ENCODE measurements at regions not wholly inside any gene's neighbourhood (a gene's known extent, or its start where the extent isn't known, plus 50 kb on each side); places are given as distances from the start of the nearest gene placed in this dataset.
A peak's percentile ranks its signal among the peaks of the same experiment; 100 is the strongest.

- no peak for DNase-seq (ENCODE audit: low read depth)
Observed at GRCh38 chr2:239546541-239546940, 145.7 kb upstream of the HDAC4 start.

DNA sequence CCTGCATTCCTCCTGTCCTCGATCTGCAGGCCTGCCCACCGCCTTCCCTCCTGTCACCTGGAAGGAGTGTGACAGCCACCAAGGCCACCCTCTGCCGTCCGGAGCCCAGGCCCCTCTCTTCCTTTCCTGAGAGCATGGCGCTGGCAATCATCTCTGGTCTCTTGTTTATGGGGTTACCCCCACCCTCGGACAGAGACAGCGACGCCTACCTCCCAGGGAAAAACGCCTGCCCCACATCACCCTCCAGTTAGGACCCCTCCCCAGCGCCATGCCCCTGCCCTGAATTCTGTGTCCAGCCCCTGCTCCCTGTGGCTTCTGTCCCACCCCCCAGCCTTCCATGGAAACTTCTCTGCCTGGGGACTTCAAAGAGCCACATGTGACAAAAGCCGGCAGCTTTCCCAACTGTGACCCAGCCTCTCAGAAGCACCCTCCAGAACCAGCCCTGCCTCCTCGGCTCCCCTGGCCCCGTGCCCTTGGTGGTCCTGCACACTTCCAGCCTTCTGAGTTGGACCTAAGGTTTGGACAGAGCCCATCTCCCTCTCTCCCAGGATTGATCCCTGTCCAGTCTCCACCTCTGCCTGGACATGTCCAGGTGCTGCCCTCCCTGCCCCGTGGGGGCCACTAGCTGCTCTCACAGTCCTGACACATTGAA, 145.0 kb upstream of the HDAC4 start:
- DNase-seq (ENCODE audit: low read depth): no peak

GRCh38 chr2:239544918-239545465, 144.2 kb upstream of the HDAC4 start:
- no peak for DNase-seq (ENCODE audit: low read depth)

DNA sequence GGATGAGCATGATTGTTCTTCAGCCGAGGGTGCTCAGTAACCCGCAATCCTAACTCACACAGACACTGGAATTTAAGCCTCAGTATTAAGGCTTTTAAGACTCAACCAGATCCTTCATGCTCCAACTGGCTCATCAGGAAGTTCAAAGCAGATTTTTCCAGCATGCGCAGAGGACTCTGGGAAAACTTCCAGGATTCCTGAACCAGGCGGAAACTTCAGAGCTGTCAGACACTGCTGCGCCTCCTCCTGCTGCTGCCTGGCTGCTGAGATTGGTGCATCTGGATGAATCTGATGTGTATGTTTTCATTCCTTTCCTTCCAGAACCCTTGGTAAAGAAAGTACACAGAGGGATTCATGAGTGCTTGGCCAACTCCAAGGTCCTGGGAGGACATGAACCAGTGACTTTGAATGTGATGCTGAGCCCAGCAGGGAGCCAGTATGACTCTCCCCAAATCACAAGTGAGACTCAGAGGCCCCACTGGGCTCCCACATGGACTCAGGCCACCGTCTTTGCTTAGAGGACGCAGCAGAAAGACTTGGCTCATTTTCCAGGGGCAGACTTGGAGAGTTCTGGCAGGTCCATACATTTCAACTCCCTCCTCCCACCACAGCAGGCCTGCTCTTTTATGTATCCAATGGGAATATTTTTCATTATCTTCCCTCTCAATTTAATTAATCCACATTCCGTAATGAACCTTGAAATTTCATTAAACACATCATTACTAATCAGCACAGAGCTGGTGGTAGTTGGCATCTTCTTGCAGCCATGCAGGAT, 143.5 kb upstream of the HDAC4 start:
- DNase-seq (ENCODE audit: low read depth): peak; percentile 55

DNA sequence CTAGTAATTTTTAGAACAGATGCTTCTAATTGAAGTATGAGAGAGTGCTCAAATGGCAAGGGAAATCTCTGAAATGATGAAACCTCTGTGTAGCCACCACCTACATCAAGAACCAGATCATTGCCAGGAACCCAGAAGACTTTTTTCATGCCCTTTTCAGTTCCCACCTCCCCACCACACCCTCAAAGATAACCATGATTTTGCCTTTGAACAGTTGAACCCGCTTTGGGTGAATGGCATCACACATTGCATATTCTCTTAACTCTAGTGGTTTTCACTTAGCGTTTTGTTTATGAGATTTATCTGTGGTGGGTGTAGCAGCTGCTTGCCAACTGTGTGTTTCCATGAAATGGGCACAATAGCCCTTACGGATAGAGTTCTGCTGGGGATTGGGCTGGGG, 142.9 kb upstream of the HDAC4 start:
- DNase-seq (ENCODE audit: low read depth): no peak

GRCh38 chr2:239540174-239540573, 139.4 kb upstream of the HDAC4 start:
- DNase-seq (ENCODE audit: low read depth): no peak

DNA sequence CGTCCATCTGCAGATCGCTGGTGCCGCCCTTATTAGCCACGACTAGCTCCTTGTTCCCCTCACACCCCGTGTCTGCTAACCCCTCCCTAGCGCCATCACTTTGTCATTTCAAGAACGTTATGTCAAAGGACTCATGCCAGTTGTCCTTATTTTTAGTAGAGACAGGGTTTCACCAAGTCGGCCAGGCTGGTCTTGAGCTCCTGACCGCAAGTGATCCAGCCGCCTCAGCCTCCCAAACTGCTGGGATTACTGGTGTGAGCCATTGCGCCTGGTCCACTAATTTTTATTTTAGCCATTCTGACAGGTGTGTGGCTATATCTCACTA, 138.9 kb upstream of the HDAC4 start:
- DNase-seq (ENCODE audit: low read depth): no peak

- no peak for DNase-seq (ENCODE audit: low read depth)
Observed at GRCh38 chr2:239539083-239539775, 138.4 kb upstream of the HDAC4 start.

GRCh38 chr2:239538357-239539052, 137.7 kb upstream of the HDAC4 start:
- DNase-seq (ENCODE audit: low read depth): no peak

- no peak for DNase-seq (ENCODE audit: low read depth)
Observed at GRCh38 chr2:239537633-239538356, 137.0 kb upstream of the HDAC4 start.

DNA sequence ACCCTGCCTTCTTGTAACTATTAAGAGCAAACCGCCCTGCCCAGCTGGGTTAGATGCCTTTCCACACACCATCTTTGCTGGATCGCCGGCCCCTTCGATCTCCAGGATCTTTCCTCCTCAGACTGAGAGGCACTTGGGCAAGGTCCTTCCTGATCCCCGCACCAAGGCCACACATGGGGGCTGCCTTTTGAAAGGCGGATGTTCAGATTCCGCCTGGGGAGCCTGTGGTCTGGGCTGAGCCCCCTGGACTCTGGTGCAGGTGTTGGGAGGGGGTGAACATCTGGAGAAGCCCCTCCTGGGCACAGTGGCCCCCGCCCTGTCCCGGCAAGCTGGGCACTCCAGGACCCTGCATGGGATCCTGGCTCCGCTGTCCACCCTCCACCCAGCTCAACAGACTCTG, 135.4 kb upstream of the HDAC4 start:
- no peak for DNase-seq (ENCODE audit: low read depth)

- DNase-seq (ENCODE audit: low read depth): no peak
Observed at GRCh38 chr2:239535413-239536144, 134.8 kb upstream of the HDAC4 start.

DNA sequence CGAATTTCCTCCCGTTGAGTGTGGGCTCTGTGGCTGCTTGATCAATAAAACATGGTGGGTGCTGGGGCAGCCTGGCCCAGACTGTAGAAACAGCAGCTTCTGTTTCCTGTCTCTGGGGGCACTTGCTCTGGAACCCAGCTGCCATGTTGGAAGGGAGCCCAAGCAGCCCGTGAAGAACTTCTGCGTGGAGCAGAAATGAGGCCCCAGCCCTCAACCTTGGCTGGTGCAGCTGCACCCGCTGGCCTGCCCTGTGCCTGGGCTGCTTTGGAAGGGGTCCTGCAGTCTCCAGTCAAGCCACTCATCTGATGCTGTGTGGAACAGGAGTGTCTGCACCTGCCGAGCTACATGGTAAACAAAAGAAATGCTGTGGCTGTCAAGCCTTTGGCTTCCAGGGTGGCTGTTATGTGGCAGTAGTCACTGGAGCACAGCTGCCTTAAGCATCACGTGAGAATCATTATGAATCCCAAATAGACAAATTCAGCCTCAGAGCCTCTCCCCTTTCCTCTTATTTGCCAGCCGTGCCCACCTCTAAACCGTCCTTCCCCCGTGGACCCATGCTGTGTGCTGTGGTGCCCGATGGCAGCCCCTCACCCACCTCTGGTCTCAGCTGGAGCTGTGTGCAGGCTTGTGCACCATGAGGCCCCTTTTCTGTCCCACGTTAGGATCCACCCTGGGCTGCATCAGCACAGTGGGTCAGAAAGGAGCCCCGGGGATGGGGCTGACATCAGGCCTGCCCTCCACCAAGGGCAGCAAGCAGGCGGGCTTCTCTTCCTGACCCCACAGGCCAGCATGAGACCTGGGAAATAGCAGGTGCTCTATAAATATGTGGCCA, 134.0 kb upstream of the HDAC4 start:
- DNase-seq (ENCODE audit: low read depth): no peak

GRCh38 chr2:239533569-239534316, 132.9 kb upstream of the HDAC4 start:
- peak; percentile 21 for DNase-seq (ENCODE audit: low read depth)

DNA sequence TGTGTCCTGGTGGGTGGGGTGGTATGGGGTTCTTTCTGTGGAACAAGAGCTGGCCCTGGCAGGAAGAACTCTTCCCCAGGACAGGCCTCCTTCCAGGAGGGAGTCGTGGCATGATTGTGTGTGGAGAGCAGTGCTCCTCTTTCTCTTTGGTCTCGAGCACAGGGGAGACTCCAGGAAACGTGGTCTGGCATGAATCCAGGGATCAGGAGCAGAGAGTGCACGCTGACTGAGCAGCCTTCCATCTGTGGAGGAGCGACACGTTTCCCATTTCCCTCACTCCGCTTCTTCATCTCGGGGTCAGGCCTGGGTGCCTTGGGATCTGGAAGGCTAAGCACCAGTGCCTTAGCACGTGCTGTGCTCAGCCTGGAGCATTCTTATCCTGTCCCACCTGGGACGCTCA, 132.0 kb upstream of the HDAC4 start:
- no peak for DNase-seq (ENCODE audit: low read depth)

DNA sequence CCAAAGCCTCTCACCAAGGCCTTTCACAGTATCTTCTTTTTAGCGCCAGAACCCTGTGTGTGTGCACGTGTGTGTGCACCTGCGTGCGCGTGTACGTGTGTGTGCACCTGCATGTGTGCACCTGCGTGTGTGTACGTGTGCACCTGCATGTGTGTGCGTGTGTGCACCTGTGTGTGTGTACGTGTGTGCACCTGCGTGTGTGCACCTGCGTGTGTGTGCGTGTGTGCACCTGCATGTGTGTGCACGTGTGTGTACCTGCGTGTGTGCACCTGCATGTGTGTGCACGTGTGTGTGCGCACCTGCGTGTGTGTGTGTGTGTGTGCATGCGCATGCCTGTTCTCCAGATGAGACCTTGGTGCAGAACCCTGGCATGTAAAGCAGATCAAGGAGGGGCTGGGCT, 131.4 kb upstream of the HDAC4 start:
- DNase-seq (ENCODE audit: low read depth): no peak

DNA sequence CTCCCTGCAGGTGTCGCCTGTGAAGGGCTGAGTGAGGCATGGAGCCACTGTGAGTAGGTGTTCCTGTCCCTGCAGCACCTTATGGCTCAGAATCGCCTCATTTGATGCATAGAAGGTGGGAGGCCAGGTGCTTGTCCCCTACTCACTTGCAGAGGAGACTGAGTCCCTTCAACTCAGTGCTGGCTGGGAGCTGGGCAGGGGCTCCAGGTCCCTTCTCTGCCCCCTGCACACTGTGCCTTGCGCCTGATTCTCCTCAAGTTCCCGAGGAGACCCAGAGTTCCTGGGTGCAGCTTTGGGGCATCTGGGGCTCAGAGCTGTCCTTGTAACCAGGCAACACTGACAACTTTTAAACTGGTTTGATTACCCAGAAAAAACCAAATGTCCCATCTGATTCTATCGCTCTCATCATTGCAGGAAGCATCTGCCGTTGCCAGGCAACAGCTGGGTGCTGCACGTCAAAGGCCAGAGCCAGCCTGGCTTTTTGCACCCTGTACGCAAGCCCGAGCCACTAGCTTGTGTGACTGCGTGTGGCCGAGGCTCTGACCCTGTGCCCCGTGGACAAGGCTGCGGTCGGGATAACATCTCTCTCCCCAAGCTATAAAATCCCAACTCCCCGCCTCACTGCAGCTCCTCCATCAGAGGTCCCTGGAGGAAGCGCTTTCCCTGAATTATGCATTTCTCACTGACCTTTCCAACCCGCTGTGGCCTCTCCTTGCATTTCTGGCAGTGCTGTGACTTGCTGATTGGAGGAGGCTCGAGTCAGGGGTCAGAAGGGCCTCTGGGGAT, 130.8 kb upstream of the HDAC4 start:
- DNase-seq (ENCODE audit: low read depth): no peak

DNA sequence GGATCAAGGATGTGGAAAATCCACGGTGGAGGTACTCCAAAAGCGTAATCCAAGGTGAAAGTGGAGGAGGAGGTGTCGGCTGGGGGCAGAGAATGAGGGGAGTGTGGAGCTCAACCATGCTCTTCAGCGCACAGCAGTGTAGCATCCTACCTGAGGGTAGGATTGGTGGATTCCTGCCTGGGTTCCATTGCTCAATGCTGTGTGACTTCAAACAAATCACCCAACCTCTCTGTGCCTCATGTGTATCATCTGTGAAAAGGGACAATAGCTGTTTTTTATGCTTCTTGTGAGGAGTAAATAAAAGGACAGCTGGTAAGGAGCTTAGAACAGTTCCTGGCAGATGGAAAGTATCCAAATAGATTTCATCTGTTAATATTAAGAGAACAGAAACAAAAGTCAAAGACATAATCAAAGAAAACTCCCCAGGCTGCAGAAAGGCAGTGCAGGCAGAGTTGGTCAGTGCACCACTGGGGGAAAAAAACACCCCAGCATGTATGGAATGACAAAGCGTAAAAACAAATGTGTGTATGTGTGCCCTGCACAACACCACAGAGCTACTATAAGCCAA, 130.0 kb upstream of the HDAC4 start:
- no peak for DNase-seq (ENCODE audit: low read depth)
